Stimulated activated CD8-positive, alpha-beta memory T cell treated with anti-CD3 and anti-CD28 coated beads, Interleukin-2, amount 100 ng/mL, for 48 hours (primary cell): ENCODE measurements at regions not wholly inside any gene's neighbourhood (a gene's known extent, or its start where the extent isn't known, plus 50 kb on each side); places are given as distances from the start of the nearest gene placed in this dataset.
"Not testable (repeated sequence)": the region's sequence is repeated elsewhere in the genome, so short reads cannot be mapped to it uniquely, and the experiment has no call there.

Experiments
- DNase-seq, 2 donors: peaks; one replicate each; pipeline ENCODE4 v3.0.0-alpha.2; 2020; ENCODE audit warnings: low read depth in 2 of 2

DNA sequence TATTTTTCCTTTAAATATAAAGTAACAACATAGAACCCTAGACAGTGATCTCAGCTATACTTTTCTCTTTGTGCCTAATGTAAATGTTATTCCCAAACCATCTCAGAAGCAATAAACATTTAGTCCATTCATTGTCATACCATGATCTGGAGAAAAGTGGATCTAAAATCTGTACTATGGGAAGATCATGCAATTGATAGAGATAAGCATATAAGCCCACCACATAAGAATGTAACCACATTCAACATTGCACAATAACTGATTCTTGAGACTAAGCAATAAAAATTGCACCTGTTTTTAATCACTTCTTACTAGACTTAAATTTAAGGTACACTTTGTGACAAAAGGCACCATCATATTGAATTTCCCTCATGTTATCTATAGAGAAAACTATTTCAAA, 1403.0 kb upstream of the C9orf72 start:
- no peak for DNase-seq

DNA sequence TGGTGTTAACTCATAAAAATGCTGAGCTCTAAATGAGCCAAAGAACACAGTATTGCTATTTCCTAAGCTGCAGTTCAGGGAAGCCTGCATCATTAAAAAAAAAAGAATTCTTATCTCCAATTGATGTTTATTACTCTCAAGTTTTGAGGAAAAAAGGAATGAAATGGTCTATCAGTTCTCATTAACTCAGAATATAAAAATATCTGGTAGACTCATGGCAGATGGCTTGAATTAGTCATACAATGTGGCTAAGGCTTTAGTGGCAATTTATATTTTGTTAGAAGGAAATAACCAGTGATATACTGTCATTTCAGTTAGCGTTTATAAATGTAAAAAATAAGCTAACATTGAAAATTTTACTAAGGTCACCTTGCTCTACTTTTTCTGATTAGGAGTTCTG, 1403.4 kb upstream of the C9orf72 start:
- DNase-seq: no peak

DNA sequence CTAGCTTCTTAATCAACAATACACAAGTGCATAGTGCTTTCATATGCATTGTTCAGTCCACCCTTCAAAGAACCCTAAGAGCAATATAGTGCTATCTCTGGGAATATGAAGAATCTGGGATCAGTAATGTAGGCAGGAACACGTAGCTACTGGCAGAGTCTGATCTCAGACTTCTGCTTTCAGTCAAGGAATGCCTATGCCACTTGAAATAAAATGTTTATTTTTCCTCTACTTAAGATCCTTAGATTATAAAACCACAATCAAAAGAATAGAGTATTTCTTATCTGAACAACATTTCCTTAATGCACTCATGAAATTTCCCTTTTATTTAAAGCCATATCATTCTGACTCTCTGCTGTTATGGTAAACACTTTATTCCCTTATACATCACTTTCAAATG, 1407.8 kb upstream of the C9orf72 start:
- DNase-seq: no peak

DNA sequence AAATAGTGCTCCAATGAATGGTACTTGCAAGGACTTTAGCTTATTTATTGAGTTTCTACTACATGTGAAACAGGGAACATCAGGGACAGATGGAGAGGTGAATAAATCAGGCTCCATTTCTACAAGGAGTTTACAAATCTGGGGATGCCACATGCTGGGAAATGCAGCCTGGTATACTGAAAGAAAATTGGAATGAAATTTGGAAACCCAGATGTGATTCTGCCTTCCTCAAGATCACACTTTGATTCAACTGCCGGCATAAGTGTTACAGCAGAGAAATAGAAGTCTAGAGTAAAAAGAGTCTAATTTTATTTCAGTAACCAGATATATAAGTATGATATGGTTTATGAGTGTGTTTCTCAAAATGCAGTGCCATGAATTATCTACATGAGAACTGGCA, 1408.4 kb upstream of the C9orf72 start:
- no peak for DNase-seq

DNA sequence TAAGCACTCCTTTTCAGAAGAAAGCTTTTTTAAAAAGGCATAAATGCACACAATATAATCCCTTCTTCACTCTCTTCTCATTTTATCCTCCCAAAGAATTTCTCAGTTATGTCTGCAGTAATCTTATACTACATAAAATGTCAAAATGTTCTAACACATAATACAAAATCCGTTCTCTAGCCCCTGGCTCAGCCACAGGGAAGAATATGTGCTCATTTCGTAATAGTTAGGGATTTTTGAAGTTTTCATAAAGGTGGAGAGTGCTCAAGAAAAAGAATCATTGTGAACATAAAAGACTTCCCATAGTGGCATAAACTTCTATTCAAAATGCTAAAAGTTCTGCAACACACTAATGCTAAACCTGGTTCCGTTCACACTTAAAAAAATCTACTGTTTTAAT, 1410.7 kb upstream of the C9orf72 start:
- no peak for DNase-seq

DNA sequence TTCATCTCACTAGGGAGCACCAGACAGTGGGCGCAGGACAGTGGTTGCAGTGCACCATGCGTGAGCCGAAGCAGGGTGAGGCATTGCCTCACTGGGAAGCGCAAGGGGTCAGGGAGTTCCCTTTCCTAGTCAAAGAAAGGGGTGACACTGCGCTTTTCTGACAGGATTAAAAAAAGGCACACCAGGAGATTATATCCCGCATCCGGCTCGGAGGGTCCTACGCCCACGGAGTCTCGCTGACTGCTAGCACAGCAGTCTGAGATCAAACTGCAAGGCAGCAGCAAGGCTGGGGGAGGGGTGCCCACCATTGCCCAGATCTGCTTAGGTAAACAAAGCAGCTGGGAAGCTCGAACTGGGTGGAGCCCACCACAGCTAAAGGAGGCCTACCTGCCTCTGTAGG, 1416.7 kb upstream of the C9orf72 start:
- not testable (repeated sequence) for DNase-seq

DNA sequence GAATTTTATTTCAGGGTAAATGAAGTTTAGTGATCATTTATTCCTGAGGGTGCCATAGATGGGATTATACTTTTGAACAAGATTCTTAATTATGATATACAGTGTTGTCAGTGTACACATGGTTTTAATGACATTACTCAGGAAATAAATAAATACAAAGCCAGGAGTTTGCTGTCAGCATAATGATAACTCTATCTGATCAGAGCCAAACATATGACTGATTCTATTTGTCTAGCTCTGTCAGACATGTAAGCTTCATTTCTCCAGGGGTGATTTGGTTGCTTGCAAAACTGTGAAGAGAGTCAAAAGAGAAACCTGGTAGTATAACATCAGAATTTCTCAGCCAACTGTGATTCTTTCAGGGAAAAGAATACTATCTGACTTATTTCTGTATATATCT, 1425.8 kb upstream of the C9orf72 start:
- no peak for DNase-seq

DNA sequence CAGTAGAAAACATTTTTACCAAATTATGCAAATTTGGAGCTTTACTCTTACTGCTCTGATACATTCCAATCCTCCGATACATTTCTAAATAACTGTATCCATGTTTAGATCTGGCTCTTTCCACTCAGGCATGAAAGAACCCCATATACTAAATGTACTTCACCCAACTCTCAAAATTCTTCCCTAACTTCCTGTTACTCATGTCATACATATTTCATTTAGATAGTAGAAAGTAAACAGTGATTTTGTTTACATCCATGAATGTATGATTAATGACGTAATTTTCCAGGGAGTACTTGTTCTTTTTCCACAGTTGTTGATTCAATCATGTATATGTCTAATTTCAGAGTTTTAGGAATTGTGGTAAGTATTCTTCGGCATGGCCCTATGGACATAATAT, 1426.5 kb upstream of the C9orf72 start:
- no peak for DNase-seq

DNA sequence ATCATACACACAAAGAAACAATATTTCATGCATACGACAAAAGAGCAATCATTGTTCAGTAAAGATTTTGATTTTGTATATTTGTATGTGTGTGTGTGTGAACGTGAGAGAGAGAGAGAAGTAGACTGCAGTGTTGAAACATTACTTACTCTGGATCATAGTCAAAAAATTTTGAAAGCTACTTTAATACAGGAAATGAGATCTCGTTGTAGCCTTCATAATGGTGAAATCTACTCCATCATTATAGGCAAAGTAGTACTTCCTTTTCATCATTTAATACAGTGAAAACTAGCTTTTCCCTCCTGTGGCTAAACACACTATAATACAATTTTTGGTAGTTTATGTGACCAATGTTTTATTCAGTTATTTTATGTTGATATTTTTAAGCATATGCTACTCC, 1427.7 kb upstream of the C9orf72 start:
- DNase-seq: no peak

DNA sequence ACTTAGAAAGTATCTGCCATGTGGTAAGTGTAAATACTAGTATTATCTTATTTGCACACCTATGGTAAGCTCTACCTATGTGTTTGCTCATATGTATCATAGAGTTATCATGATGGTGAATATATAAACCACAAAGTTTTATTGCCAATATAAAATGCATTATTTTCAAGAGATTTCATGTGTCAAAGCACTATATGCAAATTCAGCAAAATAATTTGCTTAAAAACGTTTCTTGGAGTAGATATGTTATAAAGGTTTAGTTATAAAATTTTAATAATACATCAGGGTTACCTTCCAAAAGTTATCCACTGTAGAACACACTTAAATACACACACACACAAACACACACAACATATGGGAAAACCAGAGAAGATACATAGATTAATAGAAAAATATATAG, 1431.7 kb upstream of the C9orf72 start:
- DNase-seq: no peak

DNA sequence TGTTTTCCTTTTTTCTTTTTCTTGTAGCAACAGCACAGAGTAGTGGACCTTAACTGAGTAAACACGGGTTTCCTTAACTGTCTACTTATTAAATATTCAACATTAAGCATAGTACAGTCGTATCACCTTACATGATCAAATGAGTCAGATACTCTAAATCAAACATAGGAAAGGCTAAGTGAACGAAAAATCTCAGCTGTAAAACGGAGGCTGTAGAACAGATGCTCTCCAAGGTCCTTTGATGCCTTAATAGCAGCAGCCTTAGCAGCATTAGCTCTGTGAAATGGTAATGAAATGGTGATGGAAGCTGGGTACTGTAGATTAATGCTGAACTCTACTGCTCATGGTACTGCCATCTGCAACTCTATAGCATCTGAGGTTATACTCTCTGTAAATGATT, 1433.3 kb upstream of the C9orf72 start:
- DNase-seq: no peak

DNA sequence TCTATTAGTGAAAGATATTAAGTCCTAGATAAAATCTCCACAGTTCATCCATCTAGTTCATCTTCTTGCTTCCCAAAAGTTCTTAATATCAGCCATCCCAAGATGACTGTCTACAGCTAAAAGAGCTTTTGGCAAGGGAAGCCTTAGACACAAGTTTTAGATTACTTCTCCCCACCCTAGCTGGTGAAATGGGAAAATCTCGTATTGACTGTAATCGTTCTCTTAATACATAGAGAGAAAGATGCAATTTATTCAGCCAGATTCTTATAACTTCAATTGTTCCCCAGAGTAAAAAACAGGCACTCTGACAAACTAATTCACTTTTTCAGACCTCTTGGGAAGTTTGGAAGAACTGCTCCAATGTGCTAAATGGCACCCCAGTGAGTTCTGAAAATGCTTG, 1439.6 kb upstream of the C9orf72 start:
- DNase-seq: no peak

DNA sequence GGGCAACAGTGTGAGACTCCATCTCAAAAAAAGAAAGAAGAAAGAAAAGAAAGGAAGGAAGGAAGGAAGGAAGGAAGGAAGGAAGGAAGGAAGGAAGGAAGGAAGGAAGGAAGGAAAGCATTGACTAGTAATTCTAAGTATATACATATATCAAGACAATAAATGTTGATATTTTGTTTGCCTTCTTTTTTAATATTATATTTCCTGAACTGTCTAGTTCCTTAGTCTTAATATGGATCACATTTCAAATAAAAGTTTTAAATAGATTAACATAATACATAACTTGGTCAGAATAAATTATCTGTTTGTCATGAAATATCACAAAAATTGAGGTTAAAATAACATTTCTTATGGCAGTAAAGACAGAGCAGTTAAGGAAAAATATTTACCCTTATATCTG, 1448.4 kb upstream of the C9orf72 start:
- no peak for DNase-seq

DNA sequence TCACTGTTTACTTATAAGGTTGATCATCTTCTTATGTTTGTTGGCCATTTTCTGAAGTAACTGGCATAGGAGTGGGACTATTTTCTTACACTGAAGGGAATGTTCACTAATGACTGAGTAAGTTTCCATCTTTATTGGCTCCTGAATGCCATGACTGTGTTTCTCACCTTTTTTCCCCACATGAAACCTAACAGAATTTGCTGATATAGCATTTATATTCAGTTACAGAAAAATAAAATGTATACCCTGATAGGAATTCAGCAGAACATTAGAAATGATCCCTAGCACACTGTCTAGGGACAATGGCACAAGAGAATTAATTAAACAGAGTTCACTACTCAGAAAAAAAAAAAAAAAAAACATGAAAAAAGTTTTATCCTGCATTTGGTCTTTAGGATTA, 1465.1 kb upstream of the C9orf72 start:
- no peak for DNase-seq

DNA sequence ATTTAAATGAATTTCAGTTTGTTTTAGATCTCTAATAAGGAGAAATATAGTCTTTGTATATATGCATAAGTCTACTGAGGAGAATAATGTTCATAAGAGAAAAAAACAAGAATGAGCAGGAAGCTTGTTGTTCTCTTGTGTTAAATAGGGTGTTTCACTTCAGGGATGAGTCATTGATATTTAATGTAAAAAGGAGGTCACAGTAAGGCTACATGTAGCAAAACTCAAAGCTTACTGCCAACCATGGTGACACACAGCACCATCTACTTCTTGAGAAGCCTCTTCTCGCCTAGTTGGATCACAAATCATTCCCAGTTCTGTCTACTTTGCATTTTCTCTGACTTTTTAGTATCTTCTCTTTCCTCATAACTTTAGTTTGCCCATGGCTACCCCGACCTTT, 1466.0 kb upstream of the C9orf72 start:
- DNase-seq: no peak

DNA sequence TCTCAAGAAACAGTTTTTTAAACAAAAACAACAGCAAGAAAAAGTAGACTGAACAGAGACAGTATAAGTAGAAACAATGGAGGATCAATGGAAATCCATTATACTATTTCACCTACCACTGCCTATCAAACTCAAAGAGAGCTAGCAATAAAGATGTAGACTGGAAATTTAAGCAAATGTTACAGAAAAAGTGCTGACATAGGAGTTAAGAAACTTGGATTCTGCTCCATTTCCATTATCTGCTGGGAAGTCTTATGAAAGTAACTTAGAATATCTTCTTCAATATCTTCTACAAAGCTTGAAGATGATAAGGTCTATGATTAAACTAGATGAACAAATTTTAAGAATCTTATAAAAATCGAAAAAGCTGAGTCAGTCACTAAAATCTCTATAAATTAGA, 1469.8 kb upstream of the C9orf72 start:
- no peak for DNase-seq

DNA sequence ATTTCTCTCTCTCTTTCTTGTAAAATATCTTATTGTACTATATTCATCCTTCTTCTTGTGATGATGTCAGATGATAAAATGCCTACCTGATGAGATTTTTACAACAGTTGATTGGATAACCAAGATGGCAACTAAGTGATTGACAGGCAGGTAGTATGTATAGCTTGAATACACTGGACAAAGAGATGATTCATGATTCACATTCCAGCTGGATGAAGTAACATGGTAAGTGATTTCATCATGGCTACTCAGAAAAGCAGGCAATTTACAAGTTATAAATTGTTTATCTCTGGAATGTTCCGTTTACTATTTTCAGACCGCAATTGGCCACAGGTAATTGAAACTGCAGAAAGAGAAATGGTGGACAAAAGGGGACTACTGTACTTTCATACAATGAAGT, 1471.7 kb upstream of the C9orf72 start:
- DNase-seq: no peak

DNA sequence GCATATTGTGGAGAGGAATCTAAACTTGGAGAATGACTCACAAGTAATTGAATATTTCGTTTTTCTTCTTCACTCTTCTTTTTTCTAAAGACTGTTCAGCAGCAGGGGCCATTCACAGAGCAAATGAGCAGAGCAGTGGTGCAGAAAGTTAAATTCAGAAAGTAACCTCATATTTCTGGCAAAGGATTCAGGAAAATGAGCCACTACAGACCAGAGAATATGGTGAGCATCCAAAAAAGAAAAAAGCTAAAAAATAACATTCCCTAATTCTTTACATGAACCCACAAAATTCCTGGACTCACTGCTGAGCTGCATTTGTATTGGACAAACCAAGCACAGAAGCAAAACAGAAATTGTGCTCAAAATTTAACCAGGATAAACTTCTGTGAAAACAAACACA, 1486.8 kb upstream of the C9orf72 start:
- no peak for DNase-seq

DNA sequence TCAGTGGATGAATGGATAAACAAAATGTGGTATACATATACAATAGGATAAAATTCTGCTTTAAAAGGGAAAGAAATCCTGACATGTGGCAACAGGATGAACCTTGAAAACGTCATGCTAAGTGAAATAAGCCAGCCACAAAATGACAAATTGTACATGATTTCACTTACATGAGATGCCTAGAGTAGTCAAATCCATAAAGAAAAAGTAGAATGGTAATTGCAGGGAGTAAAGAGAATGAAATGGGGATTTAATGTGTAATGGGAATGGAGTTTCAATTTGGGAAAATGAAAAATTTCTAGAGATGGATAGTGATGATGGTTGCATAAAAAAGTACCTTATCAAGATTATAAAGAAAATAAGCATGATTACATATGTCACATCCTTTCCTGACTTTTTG, 1489.2 kb upstream of the C9orf72 start:
- no peak for DNase-seq

DNA sequence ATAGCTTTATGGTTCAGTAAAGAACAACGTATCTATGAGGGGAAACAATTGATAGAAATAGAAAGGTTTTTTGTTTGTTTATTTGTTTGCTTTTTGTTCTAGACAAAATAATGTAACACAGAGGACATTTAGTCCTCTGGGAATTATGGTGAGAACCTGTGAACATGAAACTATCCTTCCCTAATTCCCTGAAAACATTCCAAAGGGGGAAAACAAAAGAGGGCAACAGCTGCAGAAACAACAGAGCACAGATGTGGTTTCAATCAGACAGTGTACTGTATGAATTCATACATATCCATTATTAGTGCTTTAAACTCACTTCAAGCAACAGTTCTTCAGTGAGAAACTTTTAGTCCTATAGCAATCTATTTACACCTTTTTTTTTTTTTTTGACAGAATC, 1489.8 kb upstream of the C9orf72 start:
- DNase-seq: no peak

DNA sequence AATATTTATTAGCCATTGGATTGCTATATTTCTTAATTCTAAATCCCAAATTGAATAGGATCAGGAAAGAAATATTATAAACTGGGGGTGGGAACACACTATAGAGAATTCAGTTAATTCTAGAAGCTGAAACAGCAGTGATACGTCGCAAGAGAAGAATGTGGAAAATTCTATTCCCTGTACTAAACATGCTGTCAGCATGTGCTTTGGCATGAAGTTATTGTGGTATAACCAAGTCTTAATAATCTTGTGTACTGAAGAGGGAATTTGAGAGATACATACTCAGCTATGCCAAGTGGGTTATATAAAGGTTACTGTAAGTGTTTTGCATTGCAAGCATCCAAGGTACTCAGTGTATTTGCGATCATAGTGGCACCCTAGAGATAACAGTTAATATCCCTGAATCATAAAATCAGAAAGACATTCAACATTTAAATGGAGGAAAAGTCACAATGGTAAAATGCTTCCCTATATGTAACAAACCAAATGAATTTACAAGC, 1492.9 kb upstream of the C9orf72 start:
- DNase-seq: no peak

DNA sequence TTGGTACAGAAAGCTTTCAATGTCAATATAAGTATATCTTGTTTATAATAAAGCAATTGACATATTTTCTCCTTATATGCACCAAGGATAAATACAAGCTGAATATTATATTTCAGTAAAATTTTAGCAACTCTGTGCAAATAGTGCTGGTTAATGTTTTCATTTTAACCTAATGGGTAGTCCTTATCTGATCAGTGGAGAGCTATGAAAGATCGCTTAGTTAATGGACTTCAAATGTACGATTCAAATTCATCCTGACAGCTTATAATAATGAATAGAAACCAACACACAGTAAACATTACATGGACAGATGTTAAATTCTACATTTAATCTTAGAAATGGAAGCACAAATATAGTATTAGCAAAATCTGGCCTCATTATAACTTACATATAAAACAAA, 1495.2 kb upstream of the C9orf72 start:
- no peak for DNase-seq

DNA sequence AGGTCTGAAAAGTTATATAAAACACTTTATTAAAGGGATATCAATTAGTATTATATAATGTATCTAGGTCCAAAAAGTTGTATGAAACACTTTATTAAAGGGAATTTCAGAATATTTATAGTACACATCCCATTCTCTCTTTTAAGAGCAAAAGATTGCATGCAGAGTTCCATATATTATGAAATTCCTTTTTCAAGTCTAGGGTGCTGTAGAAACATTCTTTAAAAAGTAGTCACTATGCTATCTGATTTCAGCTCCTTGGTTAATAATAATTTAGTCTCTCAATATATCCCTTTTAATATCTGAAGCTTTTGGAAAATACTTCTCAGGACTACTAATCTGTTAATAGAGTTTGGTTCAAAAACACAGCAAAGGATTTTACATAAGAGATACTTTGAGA, 1496.1 kb upstream of the C9orf72 start:
- no peak for DNase-seq

DNA sequence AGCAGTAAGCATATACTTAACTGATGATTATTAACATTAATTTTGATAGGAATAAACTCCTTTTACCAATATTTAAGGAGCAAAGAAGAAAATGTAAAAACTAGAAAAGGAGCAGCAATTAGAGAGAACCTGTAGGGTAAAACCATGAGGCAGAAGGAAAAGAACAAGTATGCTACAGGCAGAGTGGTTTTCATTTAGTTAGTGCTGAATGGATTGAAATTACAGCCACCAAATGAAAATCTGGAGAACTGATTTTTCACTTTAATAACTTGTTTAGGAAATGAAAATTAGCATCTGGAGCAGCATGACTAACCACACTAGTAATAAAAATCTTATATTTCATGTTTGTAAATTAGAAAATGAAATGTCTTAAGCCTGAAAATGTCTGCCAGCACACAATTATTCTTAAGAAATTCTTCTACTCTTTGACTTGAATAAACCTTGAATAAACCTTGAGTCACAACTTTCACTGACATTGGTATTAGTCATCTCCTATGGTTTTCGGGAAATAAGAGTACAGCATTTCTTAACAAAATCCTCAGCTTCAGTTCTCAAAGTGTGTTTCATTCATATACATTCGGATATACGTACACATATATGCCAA, 1504.9 kb upstream of the C9orf72 start:
- no peak for DNase-seq

DNA sequence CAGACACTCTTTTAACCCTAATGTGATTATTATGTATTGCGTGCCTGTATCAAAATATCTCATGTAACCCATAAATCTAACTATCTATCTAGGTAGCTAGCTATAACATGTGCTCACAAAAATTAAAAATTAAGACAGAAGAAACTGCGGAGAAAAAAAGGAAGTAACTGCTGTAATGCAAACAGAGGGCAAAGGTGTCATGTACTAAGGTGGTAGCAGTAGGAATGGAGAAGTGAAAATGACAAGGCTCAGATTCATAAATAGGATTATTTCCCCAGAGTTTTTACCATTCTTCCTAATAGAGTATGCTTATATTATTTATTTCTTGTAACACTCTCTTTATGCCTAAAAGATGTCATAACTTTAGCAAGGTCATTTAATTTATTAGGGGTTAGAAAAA, 1527.5 kb upstream of the C9orf72 start:
- no peak for DNase-seq
